Upper lobe of left lung (tissue), 6 donors: ENCODE measurements at regions not wholly inside any gene's neighbourhood (a gene's known extent, or its start where the extent isn't known, plus 50 kb on each side); places are given as distances from the start of the nearest gene placed in this dataset.

Experiments
- ATAC-seq, 2 donors: fragments of 200-7000 bp; cut with Tn5 transposase; one replicate each; pipeline ENCODE4 v1.9.1; 2022; ENCODE audit warnings: mild to moderate bottlenecking in 2 of 2, moderate library complexity in 2 of 2; ENCODE audit not compliant: low FRiP score in 2 of 2
- DNase-seq, 2 donors: peaks; one replicate each; pipeline ENCODE4 v3.0.0-alpha.2; 2019 to 2020
- H3K27ac ChIP-seq, 4 donors: fragments of 200-600 bp; sonication (generic); one replicate each; pipeline ENCODE4 v1.5.1; 2016 to 2019
- H3K27me3 ChIP-seq, 4 donors: fragments of 200-600 bp; sonication (generic); one replicate each; pipeline ENCODE4 v1.5.1; 2017 to 2019
- H3K36me3 ChIP-seq, 4 donors: fragments of 200-600 bp; sonication (generic); one replicate each; pipeline ENCODE4 v1.5.1; 2016 to 2019
- H3K4me1 ChIP-seq, 4 donors: fragments of 200-600 bp; sonication (generic); one replicate each; pipeline ENCODE4 v1.5.1; 2018 to 2019
- H3K4me3 ChIP-seq, 4 donors: fragments of 200-600 bp; sonication (generic); one replicate each; pipeline ENCODE4 v1.5.1; 2017 to 2019; ENCODE audit warnings: mild to moderate bottlenecking in 2 of 4, moderate library complexity in 1 of 4
- H3K9me3 ChIP-seq, 4 donors: fragments of 200-600 bp; sonication (generic); one replicate each; pipeline ENCODE4 v1.5.1; 2018 to 2019
- CTCF ChIP-seq, 6 experiments: fragments of 450-650 bp in 4 of 6; fragments of 200-600 bp in 2 of 6; sonication (generic) in 2 of 6; IDR thresholded peaks; one replicate each; pipeline ENCODE4 v1.5.1; 2016 to 2019; ENCODE audit warnings: antibody characterized with exemption in 6 of 6
- EP300 ChIP-seq, 4 donors: sonication (generic); formaldehyde crosslinking; IDR thresholded peaks; one replicate each; pipeline ENCODE4 v1.5.1; 2017; ENCODE audit warnings: antibody characterized with exemption in 4 of 4, control low read depth in 2 of 4
- POLR2A ChIP-seq, 4 donors: fragments of 450-650 bp; IDR thresholded peaks; one replicate each; pipeline ENCODE4 v1.5.1; 2016 to 2017; ENCODE audit warnings: antibody characterized with exemption in 4 of 4, mild to moderate bottlenecking in 2 of 4
- POLR2AphosphoS5 ChIP-seq, 2 donors: sonication (generic); formaldehyde crosslinking; IDR thresholded peaks; one replicate each; pipeline ENCODE4 v1.5.1; 2017; ENCODE audit warnings: antibody characterized with exemption in 2 of 2
- WGBS, 2 donors: methylation state at CpG; one replicate each; pipeline ENCODE4 v1.1.5; 2017 to 2018; 5-methylcytosine and 5-hydroxymethylcytosine counted together
- donor health status: DM: no; HTN: no; CAD: no; lungs with moderate emphysema.
- donor health status: DM: no; HTN: yes; CAD: no; lungs with severe emphysema.

- Histone ChIP-seq H3K27me3 (no peaks in the 10 kb centered on the region), H3K9me3 (no peaks in the 10 kb centered on the region), H3K36me3 (no peaks in the 10 kb centered on the region), H3K4me1 (peaks cover 0 to 3% (median 1%) of the 10 kb centered on the region in 4 donors), H3K27ac (no peak overlapping the region), H3K4me3 (no peak overlapping the region)
- no peak for TF ChIP-seq POLR2A (IDR thresholded peaks at IDR 0.05)
- TF ChIP-seq CTCF (IDR thresholded peaks at IDR 0.05) = no peak
- TF ChIP-seq EP300 (IDR thresholded peaks at IDR 0.05) = no peak
- no peak for TF ChIP-seq POLR2AphosphoS5 (IDR thresholded peaks at IDR 0.05)
- WGBS, 2 donors = 70 to 74% methylated on average over 4 to 7 of the region's 7 CpGs
- ATAC-seq (no peak), DNase-seq (no peak)
Observed at GRCh38 chr20:60478533-60478932, 520.3 kb downstream of the CDH26 start.

GRCh38 chr20:60480950-60481742 lies 522.9 kb downstream of the CDH26 start:
- H3K27ac ChIP-seq = peak overlapping the region in 1 of 4 donors; percentile 76
- WGBS, 2 donors = 59 to 69% methylated on average over 23 to 25 of the region's 25 CpGs
- no peaks in the 10 kb centered on the region for H3K27me3 ChIP-seq
- peaks cover 0 to 3% (median 1%) of the 10 kb centered on the region in 4 donors for H3K4me1 ChIP-seq
- H3K36me3 ChIP-seq = no peaks in the 10 kb centered on the region
- no peak overlapping the region for H3K4me3 ChIP-seq
- TF ChIP-seq CTCF (IDR thresholded peaks at IDR 0.05) (no peak), POLR2AphosphoS5 (IDR thresholded peaks at IDR 0.05) (peak in 1 of 2 donors; percentile 12)
- ATAC-seq (peak in 1 of 2 donors; percentile 40), DNase-seq (no peak)
- no peaks in the 10 kb centered on the region for H3K9me3 ChIP-seq

GRCh38 chr20:60481743-60482133 lies 523.5 kb downstream of the CDH26 start:
- H3K4me3 ChIP-seq = no peak overlapping the region
- H3K27ac ChIP-seq = peak overlapping the region in 2 of 4 donors; percentile 34 to 76
- no peaks in the 10 kb centered on the region for H3K9me3 ChIP-seq
- DNase-seq (no peak), ATAC-seq (no peak)
- H3K36me3 ChIP-seq = no peaks in the 10 kb centered on the region
- WGBS, 2 donors = 61 to 69% methylated on average over 5 to 7 of the region's 7 CpGs
- peaks cover 0 to 3% (median 1%) of the 10 kb centered on the region in 4 donors for H3K4me1 ChIP-seq
- no peaks in the 10 kb centered on the region for H3K27me3 ChIP-seq
- no peak for TF ChIP-seq POLR2AphosphoS5 (IDR thresholded peaks at IDR 0.05)
- no peak for TF ChIP-seq EP300 (IDR thresholded peaks at IDR 0.05)
- no peak for TF ChIP-seq CTCF (IDR thresholded peaks at IDR 0.05)
- no peak for TF ChIP-seq POLR2A (IDR thresholded peaks at IDR 0.05)

- 42 to 61% methylated on average over 11 to 16 of the region's 16 CpGs for WGBS, 2 donors
- Histone ChIP-seq H3K4me1 (peaks cover 0 to 3% (median 1%) of the 10 kb centered on the region in 4 donors), H3K9me3 (no peaks in the 10 kb centered on the region), H3K36me3 (no peaks in the 10 kb centered on the region), H3K27me3 (no peaks in the 10 kb centered on the region), H3K27ac (peak overlapping the region in 2 of 4 donors; percentile 34 to 76), H3K4me3 (no peak overlapping the region)
- DNase-seq (no peak), ATAC-seq (peak; percentile 44 to 45)
- TF ChIP-seq POLR2AphosphoS5 (IDR thresholded peaks at IDR 0.05) (peak; percentile 41 to 52), CTCF (IDR thresholded peaks at IDR 0.05) (no peak)
Observed at GRCh38 chr20:60482221-60483008, 524.2 kb downstream of the CDH26 start.
